Erythroblast (primary cell): ENCODE measurements at regions not wholly inside any gene's neighbourhood (a gene's known extent, or its start where the extent isn't known, plus 50 kb on each side); places are given as distances from the start of the nearest gene placed in this dataset.
"Not testable (repeated sequence)": the region's sequence is repeated elsewhere in the genome, so short reads cannot be mapped to it uniquely, and the experiment has no call there.

Experiments
- DNase-seq, 2 experiments: peaks; one replicate each; lab custom pipeline; 2025; lab: John Stamatoyannopoulos, UW
- GATA1 ChIP-seq: IDR thresholded peaks from 2 replicates; pipeline ENCODE4 v1.6.1; 2011; ENCODE audit warnings: low read depth, mild to moderate bottlenecking, control low read depth, low read length, moderate library complexity
- POLR2A ChIP-seq: IDR thresholded peaks from 2 replicates; pipeline ENCODE4 v1.6.1; 2011; ENCODE audit warnings: mild to moderate bottlenecking, low read length

DNA sequence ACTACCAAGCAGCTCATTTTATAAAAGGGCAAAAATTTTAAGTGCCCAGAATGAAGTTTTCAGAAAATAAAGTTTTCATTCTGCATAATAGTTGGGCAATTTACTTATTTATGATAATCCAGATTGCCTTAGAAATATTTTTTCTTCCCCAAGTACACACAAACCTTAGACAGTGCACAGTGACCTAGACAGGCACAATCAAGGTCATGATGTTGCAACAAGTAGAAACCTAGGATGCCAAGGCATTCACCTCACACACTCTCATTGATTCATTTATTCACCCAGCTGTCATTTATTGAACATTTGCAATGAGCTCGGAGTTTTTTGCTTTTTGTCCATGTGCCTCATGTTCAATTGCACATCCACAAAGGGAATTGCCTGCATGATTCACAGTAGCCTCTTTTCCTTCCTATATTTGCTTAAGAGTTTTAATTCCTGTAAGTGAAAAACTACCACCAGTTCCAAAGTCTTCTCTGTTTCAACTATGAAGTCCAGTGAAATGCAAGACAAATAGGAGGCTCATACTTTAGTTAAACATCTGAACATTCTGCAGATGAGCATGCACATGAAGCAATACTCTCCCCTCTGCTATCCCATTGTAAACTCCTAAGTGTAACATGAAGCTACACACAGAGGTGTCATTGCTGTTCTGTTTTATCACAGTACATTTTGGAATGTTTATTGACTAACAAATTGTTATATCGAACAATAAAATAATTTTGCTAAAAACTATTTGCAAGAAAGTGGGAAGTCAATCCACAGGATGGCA, 122.9 kb downstream of the HINT1 start:
- TF ChIP-seq POLR2A (no peak), GATA1 (no peak)
- no peak for DNase-seq

DNA sequence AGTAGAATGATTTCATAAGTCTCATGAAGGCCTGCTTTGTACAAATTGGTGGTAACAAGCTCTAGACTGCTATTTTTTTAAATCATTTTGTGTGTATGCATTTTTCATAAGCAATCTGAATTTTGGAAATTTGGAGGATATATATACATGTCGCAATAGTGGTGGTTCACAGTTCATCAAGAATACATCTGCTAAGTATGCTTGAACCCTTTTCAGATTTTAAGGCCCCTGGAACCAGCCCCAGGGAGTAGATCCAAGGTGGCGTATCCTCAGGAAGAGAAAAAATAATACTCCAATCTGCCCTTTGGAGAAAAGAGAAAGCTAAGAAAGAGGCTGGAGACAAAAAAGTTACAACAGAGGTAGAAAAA, 141.6 kb downstream of the HINT1 start:
- TF ChIP-seq POLR2A = no peak
- TF ChIP-seq GATA1 = no peak
- DNase-seq = no peak

- no peak for DNase-seq
- TF ChIP-seq POLR2A (no peak), GATA1 (no peak)
These were observed 142.1 kb downstream of the HINT1 start for GRCh38 chr5:131022811-131023497.

GRCh38 chr5:131021646-131022045, 143.4 kb downstream of the HINT1 start:
- no peak for DNase-seq
- no peak for TF ChIP-seq POLR2A
- no peak for TF ChIP-seq GATA1

DNA sequence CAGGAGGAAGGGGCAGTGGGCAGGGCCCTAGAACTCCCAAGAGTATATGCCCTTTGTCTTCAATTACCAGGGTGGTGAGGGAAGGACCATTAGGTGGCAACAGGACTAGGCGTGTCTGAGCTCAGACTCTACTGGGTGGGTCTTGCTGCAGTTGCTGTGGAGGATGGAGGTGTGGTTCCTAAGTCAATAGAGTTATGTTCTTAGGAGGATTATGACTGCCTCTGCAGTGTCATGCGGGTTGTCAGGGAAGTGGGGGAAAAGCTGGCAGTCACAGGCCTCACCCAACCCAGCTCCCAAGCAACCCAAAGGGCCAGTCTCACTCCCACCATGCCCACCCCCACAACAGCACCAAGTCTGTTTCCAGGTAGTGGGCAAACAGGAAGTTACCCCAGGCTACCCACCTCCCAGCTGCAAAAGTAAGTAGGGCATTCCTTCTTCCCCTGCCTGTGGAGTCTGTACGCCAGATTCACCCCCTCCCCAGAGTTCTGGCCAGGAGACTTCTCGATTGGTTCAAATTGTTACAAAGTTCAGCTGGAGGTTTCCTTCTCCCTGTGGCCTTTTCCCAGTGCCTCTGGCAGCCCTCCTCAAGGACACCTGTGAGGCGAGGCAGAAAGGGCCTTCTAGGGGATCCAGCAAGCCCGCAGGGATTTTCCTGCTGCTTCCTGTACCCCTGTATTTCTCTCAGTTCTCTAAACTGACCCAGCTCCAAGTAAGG, 145.3 kb downstream of the HINT1 start:
- TF ChIP-seq GATA1 = no peak
- no peak for TF ChIP-seq POLR2A
- DNase-seq = no peak

- TF ChIP-seq GATA1 = no peak
- no peak for TF ChIP-seq POLR2A
- no peak for DNase-seq
These were observed 145.9 kb downstream of the HINT1 start for GRCh38 chr5:131019111-131019510.

DNA sequence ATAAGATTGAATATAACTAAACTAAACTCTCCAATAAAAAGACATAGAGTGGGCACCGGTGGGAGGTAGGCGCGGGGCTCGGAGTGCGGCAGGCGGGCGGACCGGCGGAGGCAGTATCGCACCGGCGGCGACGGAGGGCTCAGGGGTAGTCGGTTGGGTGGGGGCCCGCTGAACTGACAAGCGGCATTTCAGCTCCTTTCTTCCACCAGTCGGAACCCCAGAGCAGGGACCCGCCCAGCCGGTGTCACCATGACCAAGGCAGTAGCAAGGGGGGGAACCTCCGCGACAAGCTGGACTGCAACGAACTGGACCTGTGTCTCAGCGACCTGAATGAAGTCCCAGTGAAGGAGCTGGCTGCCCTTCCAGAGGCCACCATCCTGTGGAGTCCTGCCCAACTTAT, 156.7 kb downstream of the HINT1 start:
- TF ChIP-seq POLR2A (no peak), GATA1 (no peak)
- DNase-seq = no peak

DNA sequence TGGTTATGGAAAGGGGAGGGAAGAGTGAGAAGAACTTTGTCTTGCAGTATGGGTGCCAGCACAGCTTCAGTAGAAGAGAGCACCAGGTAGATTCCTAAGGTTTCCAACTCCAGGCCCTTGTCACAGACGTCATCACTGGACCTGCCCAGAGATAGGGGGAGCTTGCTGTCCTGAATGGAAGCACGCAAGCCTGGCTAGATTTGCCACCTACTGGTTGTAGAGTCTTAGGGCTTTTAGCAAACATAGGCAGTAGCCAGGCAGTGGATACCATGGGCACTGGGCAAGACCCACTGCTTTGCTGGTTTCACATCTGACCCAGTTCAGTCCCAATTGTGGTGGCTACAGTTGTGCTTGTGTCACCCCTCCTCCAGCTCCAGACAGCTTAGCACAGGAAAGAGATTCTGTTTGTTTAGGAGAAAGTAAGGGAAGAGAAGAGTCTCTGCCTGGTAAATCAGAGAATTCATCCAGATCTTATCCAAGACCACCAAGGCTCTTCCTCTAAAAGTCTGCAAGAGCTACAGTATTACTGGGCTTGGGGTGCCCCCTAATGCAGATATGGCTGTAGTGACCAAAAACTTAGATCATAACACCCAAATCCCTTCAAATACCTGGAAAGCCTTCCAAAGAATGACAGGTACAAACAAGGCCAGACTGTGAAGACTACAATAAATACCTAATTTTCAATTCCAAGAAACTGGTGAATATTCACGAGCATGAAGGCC, 158.9 kb downstream of the HINT1 start:
- DNase-seq = no peak

DNA sequence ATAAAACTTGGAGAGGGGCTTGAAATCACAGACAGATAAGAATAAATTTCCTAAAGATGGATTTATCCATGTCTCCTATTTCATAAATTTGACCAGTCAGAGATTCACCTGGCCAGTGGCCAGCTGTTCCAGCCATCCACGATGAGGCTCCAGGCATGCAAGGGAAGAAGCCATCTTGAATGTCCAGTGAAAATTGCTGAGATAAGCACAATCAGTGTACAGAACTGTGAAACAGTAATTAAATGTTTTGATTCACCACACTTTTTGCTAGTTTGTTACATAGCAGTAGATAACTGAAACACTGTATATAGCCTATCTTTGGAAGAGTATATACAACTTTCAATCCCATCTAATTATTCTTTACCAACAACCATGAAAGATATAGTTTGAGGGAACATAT, 163.5 kb downstream of the HINT1 start:
- no peak for DNase-seq
- TF ChIP-seq POLR2A (no peak), GATA1 (no peak)

More for the DNA sequence above, 158.9 kb downstream of the HINT1 start:
- no peak for TF ChIP-seq GATA1

GRCh38 chr5:131000289-131000688, 164.8 kb downstream of the HINT1 start:
- no peak for DNase-seq
- TF ChIP-seq GATA1 = no peak
- TF ChIP-seq POLR2A = no peak

DNA sequence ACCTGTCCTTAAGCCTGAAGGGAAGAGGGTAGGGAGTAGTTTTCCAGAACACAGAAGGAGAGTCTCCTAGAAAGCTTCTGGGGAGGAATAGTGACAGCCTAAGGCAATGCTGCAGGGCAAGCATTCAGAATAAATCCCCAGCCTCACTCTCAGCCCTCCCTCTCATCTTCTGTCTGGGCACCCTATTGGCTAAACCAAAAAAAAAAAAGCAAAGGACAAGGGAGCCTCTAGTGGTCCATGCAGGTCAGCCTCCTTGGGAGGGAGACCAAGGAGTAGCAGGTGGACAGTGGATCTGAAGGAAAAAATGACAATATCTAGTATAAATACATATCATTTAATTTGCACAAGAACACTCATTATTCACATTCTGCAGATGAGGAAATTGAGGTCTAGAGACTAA, 168.3 kb downstream of the HINT1 start:
- DNase-seq = not testable (repeated sequence)

- TF ChIP-seq GATA1 (no peak), POLR2A (no peak)
- no peak for DNase-seq
These were observed 169.2 kb downstream of the HINT1 start for GRCh38 chr5:130995851-130996250.

DNA sequence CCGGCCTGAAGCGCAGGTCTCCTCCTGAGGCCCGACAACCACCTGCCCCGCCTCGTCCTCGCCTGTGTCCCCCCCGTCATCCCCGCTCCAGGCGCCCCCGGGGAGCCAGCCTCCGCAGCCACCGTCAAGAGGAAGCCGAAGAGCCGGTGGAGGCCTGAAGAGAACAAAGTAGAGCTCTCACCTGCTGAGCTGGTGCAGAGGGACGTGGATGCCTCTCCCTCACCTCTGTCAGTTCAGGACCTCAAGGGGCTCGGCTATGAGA, 169.9 kb downstream of the HINT1 start:
- DNase-seq = no peak
- no peak for TF ChIP-seq POLR2A
- no peak for TF ChIP-seq GATA1
